ENCODE measurements at regions not wholly inside any gene's neighbourhood (a gene's known extent, or its start where the extent isn't known, plus 50 kb on each side); places are given as distances from the start of the nearest gene placed in this dataset.
A peak's percentile ranks its signal among the peaks of the same experiment; 100 is the strongest.

DNA sequence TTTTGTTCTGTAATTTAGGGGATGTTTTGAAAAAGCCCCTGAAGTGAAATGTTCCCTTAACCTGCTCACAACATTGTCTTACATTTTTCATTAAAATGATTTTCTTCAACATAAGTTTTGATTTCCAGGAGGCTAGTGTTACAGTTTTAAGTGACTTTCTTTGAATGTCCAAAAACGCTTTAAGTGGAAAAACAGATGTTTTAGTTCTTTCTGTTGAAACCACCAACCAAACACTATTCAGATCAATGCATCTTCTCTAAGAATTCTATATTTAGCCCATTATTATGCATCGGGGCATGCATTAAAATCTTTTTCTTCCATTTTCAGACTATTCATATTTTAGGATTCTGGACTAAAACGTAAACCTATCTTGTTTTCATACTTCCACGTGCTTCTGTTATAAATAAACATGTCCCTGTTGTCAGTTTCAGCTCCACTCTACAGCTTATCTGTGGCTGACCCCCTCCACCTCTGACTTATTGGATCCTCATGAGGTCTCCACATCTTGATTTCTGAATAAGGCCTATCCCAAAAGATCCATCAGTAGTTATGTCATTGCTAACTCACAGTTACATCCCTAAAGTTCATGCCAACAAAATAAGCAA, 882.3 kb upstream of the SEMA6A start:
- DNase-seq = no peak

DNA sequence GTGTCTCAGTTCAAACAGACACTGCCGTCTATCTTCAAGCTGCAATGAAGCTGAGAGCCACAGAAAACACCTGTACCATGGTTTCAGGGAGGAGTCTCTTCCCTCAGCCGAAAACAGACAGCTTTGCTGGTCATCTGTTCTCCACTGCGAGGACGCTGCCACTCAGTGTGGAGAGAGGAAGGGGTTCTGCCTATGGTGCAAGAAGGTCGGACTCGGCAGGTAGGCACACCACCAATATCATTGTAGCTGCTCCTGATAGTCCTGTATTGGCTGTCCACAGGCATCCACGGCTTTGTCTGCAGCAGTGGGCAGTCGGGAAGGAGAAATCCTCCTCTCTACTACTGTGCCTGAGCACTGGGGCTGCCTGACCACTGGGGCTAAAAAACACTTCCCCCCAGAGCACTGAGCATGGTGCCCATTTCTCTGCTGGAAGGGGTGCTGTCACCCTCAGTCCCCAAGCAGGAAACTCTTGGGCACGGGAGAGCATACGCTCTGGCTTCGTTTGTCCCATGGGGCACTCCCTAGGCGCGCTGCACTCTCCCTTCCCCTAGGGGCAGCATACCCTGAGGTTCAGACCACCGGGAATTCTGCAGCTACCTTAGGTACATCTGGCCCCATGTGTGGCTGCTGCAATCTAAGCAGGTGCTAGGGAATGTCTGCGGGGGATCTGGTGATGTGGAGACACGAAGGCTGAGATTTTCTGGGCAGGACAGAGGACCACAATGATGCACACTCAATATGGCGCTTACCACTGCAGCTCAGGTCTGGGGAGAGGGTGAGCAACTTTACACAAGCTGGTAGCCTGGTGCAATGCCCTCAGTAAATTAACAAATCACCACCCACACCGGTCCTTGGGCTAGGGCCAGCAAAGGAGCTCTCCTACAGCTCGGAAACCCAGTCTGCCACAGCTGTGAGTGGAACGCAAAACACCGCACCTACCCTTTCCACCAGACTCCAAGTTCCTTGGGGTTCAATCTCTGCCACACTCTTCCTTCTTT, 880.9 kb upstream of the SEMA6A start:
- no peak for DNase-seq

DNA sequence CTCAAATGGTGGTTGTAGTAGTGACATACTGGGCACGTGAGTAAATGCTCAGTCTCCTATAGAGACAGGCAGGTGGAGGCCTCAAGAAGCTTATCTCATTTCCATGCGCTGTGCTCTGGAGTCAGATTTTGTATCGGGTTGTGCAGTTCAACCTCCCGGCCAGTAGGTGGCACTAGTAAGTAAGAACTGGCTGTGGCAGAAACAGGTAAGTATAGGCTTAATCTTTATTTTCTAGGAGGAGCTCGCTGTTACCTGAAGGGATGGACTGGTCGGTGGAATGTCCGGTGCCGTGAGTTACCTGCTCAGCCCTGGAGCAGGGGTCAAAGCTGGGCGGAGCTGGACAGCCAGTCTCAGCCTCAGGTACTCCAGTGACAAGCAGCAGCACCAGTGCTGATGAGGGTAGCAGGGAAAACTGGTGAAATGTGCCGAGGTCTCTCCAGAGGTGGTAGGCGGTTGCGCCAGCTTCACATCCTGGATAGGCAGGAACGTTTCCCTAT, 880.1 kb upstream of the SEMA6A start:
- DNase-seq = peak in 3 of 58 donors; percentile 1

DNA sequence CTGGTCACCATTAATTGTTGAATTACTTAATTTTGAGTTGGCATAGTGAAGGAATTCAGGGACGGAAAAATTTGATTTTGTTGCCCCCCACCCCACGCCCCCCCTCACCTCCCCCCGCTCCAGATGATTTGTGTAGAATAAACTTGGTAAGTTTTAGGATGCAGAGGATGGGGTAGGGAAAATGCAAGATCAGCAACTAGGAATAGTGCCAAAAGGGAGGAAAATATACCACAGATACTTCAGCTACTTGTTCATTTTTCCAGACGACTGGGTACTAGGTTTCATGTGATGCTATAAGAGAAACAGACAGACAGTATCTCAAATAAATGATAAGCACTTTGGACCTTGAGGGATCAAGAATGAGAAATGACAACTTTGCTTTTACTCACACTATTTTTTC, 862.2 kb upstream of the SEMA6A start:
- DNase-seq = no peak

DNA sequence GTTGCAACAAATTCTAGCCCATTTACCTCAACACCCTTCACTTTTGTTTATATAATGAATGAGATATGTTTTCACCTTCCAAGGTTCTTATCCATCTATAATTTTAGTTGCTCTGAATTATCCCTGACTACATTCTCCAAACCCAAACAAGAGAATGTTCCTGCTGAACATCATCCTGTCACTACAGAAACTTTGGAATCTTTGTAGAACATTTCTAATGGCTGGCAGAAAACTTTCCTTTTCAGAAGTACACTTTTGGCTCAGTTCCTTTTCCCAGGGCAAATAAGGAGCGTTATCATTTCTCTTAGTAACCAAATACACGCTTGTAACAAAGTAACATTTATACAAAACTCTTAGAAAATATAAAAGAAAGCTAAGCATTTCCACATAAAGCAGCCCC, 860.6 kb upstream of the SEMA6A start:
- no peak for DNase-seq

DNA sequence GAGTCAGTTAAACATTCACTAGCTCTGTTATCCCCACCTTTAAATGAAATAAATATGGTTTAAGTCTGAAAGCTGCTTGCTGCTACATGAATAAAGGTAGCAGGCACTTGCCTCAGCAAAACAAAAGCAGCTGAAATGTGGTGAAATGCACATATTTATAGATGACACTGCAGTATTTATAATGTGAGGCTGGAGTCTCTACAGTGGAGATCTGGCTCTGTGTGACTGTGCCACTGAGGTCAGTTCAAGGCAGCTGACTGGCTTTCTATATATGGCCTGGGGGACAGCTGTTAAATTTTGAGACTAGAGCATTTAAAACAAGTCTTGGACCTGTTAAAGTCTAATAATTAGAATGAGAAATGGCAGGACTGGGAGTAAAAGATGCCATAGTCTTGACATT, 859.6 kb upstream of the SEMA6A start:
- DNase-seq = no peak

DNA sequence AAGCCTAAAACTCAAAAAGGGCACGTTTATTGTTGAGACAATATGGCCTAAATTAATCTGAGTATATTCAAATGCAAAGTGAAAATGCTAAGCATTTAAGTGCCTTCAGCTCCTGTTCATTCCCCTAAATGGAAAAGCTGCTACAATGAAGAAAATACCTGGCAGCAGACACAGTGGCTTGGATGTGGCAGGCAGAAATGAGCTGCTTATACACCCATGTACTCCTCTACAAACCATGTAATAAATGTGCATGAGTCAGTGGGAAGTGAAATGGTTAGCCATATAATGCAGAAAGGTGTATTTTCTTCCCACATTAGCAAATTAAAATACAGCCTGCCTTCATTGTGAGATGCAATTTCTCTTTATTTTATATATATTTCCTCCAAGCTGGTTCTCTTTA, 859.2 kb upstream of the SEMA6A start:
- no peak for DNase-seq

DNA sequence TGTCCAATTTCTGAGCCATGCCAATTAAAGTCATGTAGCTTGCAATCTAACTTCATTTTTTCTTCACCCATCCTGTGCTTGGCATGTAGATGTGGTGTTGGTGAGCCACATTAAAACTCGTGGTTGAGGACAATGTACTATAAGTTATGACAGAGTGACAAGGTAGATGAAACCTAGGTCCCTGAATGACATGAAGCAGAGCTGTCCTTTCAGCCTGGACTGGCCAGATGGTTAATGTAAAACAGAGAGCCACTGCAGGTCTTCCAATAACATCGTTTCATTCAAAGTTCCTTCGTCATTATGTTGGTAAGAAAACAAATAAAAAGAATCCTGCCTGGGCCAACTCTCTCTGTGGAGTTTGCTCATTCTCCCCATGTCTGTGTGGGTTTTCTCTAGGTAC, 856.5 kb upstream of the SEMA6A start:
- no peak for DNase-seq

DNA sequence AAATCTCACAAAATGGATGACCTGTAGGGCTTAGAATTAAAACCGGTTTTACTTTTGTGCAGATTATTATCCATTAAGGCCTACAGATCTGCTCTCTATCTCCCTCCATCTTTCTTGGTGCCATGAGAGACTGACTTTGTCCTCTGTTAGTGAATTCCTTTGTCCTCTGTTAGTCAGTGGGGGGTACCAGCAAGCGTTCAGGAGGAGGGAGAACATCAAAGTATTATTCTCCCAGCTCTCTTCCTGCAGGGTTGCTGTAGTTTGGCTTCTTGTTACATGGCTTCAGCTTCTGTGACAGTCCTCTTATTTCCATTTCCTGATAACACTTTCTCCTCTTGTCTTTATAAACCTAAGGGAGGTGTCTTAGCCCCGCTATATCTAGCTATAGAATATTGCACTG, 850.5 kb upstream of the SEMA6A start:
- no peak for DNase-seq

DNA sequence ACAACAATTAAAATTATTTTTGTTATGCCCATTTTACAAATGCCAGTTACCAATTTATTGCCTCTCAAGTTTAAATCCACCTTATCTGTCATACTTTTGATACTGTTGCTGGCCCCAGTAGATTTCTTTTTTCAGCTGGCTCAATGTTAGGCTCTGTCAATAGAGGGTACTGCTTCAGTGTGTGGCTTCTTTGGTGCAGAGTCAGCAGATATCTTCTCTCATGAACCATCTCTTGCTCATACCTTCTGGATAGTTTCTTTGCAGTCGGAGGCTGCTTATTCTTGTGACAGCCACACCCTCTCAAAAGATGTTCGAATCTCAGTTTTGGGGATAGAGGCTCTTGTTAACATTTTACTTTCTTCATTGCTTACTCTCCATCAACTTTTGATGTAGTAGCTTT, 849.9 kb upstream of the SEMA6A start:
- DNase-seq = no peak

DNA sequence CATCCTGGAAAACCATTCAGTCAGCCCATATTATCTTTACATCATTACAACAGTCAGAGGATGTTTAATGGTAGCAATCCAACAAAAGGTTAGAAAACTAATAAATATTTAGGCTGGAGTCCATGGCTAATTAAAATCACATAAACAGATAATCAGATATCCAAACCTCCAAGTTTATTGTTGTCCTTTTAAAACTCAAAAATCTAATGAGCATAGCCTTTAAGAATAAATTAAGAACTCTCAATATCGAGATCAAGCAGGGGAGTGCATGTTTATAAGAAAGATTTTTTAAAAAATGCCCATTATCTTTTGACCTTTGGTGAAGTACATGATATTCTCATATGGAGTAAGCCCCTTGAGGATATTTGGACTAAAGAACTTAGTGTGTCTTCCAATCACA, 842.9 kb upstream of the SEMA6A start:
- no peak for DNase-seq

DNA sequence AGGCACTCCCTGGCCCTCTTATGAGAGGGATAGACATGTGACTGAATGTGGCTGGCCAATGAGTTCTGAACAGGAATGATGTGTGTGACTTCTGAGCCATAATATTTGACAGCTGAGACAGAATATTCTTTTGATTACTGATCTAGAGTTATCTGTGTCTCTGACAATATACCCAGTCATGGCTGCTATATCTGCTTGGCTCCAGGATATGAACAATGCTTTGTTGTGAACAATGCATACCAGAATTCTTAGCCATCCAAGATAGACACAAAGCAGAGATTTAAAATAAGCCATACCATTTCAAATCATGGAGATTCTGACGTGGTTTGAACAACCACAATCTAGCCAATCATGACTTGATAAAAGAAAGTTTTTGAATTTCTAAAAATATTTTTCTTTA, 840.3 kb upstream of the SEMA6A start:
- DNase-seq = peak in 1 of 58 donors; percentile 1

DNA sequence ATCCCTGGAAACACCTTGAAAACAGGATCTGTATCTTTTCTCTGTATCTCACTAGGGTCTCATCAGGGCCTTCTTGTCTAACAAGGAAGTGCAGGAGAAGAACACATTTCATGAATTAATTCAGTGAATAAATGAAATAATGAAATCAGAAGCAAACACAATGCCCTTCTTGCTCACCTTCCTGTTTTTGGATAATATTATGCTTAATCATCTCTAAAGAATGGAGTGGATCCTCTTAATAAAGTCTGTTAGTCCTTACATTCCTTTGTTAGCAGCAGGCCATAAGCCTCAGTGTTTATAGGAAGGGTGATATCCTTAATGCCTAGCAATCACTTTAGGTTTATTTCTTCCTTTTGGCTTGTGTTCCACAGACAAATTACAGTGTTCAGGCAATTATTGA, 837.1 kb upstream of the SEMA6A start:
- no peak for DNase-seq

DNA sequence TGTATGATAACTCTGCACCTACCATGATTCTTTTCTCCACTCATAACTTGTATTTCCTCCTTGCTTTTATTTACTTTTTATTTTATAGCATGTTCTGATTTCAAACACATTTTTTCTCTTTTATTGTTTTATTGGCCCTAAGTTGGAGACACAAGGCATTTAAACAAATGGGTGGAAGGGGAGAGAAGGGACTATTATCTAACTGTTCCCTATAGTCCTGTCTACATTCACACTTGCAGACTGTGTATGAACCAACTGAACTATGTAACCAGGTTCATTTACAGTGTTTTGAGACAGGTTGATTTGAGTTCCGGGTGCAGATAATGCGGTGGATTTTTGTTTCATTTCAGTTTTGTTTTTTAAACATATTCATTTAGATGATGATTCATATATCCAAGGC, 830.6 kb upstream of the SEMA6A start:
- no peak for DNase-seq

DNA sequence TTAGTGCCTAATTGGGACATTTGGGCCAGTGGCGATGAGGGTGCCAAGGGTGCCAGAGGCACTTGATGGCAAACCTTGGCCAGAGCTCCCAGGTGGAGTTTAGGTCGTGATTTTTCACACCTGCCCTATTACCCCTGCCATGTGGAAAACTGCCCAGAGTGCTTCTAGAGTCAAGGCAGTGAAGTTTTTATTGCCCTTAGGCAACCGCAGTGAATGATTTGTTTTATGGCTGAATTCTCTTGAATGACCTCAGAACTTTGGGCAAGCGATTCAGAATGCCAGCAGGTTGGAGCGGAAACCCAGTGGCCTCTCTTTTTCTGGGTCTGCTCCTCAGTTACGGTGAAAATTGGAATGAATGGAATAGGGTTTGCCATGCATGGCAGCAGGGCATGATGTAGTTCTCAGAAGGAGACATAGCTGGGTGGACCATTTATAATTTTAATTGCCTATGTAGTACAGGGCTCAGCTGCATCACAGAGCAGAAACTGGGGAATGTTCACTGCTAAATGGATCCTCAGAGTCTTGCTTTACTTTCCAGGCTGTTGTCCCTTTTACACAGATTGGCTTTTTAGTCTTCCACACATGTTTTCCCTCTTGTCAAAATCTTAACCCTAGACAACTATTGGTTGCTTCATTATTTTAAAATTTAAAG, 820.0 kb upstream of the SEMA6A start:
- no peak for DNase-seq

DNA sequence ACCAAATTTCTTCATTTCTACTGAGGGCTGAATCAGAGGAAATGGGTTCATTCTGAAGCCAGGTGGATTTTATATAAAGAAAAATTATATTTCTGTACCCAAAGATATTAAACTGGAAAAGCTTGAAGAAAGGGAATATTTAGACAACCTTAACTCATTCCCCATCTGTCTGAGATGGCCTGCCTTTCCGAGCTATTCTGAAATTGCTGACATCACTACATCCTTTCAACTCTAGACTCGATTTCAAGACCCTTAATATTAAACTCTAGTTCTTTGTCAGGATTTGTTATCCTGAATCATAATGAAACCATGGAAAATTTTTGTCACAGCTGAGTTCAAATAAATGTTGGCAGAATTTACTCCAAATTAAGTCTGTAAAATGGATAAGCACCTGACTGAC, 818.5 kb upstream of the SEMA6A start:
- DNase-seq = no peak

DNA sequence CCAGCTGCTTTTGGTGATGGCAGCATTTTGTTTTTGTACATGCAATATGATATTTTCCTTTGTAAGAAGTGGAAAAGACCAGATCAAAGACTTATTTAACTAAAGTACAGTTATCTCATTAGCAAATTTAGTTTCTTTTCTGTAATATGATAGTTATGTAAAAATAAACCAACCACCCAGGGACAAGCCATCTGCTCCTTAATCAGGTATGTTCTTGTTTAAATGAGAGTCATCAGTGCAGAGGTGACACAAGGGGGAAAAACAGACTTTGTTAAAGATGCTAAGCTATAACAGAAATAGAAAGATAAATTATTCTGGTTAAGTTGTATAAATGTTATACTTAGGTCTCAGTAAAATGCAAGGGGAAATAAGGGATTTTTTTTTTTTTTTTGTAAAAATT, 805.7 kb upstream of the SEMA6A start:
- DNase-seq = no peak

DNA sequence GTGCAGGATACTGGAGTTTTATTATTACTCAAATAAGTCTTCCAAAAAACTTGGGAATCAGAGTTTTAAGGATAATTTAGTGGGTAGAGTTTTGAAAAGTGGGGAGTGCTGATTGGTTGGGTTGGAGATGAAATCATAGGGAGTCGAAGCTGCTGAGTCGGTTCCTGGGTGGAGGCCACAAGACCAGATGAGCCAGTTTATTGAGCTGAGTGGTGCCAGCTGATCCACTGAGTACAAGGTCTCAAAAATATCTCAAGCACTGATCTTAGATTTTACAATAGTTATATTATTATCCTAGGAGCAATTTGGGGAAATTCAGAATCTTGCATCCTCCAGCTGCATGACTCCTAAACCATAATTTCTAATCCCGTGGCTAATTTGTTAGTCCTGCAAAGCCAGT, 804.9 kb upstream of the SEMA6A start:
- DNase-seq = no peak

DNA sequence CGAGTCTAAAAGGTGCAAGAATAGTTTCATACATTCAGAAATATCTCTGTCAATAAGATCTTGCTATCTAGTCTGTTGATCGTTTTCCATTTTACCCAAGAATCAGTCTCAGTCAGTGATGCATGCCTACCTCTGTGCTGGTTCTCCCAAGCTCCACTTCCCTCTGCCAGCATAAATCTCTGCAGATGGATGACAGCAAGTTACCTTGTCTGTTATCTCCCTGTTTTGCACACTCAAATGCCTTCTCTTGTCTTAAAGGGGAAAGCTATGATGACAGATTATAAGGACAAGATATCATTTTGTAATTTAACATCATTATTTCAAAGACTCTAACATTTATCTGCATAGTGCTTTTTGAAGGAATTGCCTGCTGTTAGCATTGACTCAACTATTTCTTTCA, 802.1 kb upstream of the SEMA6A start:
- no peak for DNase-seq

DNA sequence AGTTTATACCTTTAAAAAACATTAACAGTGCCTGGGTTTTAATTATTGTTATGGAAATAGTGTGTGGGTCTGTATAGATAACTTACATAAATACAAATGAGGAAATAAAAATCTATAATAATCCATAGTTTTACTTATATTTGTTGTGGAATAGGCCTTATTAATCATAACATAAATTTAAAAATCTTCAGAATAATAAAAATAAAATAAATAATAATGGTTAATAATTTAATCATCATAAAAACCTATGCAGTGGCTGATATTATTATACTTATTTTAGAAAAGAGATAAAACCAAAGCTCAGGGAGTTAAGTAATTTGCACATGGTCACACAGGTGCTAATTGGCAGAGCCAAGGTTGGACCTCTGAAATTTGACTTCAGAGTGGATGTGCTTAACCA, 785.3 kb upstream of the SEMA6A start:
- DNase-seq = no peak

DNA sequence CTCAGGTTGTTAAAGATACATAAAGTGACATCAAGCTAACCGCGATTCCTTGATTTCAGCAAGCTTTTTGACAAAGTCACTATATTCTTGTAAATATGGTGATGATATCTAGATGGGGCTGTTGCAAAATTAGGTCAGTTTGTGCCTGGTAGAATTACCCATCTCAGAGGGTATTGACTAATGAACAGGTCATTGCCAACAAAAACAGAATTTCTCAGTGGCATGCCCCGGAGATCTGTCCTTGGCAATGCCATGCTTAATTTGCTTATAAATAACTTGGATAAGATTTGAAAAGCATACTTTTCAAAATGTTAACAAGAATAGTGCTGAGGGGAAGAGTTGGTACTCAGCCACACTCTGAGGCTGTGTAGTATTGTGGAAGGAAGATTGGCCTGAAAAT, 783.3 kb upstream of the SEMA6A start:
- DNase-seq = peak in 8 of 58 donors; percentile 0 to 51 (median 13)

DNA sequence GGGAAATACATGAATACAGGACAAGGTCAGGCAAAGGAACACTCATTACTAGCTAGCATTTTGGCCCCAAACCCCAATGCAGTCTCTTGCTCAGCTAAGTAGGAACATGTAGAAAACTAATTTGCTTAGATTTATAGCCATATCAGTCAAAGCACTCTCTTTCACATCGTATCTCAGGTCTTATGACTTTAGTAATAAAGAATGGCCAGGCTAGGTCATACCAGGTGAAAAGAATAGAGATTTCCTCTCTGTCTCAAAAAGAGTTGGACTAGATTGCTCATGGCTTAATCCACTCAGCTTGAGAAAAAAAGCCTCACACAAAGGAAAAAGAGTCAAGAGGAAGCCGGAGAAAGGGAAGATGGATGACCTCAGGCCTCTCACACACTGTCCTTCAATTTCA, 772.7 kb upstream of the SEMA6A start:
- no peak for DNase-seq
